ENCODE measurements at regions not wholly inside any gene's neighbourhood (a gene's known extent, or its start where the extent isn't known, plus 50 kb on each side); places are given as distances from the start of the nearest gene placed in this dataset.
A peak's percentile ranks its signal among the peaks of the same experiment; 100 is the strongest.

GRCh38 chr17:68101075-68101986 lies 65.8 kb downstream of the KPNA2 start (continued):
- TF ChIP-seq PAXIP1 (CRISPR knock-in tag; conservative IDR thresholded peaks at IDR 0.05), result peak; percentile 75
- no peak for TF ChIP-seq ATM (IDR thresholded peaks at IDR 0.05; ENCODE audit: borderline replicate concordance)
- 0 out of 2 replicates have a peak, but pooled peaks have one; percentile 4 for TF ChIP-seq ZNF646 (CRISPR knock-in tag; IDR thresholded peaks at IDR 0.05)
- peak; percentile 67; the same call in 1 of the 2 replicates for TF ChIP-seq ZNF629 (CRISPR knock-in tag; conservative IDR thresholded peaks at IDR 0.05)
- TF ChIP-seq, protein P1, sequence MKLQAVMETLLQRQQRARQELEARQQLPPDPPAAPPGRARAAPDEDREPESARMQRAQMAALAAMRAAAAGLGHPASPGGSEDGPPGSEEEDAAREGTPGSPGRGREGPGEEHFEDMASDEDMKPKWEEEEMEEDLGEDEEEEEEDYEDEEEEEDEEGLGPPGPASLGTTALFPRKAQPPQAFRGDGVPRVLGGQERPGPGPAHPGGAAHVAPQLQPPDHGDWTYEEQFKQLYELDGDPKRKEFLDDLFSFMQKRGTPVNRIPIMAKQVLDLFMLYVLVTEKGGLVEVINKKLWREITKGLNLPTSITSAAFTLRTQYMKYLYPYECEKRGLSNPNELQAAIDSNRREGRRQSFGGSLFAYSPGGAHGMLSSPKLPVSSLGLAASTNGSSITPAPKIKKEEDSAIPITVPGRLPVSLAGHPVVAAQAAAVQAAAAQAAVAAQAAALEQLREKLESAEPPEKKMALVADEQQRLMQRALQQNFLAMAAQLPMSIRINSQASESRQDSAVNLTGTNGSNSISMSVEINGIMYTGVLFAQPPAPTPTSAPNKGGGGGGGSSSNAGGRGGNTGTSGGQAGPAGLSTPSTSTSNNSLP (IDR thresholded peaks at IDR 0.05; ENCODE audit: low read depth, low read length), result no peak
- TF ChIP-seq ZNF280D (CRISPR knock-in tag; IDR thresholded peaks at IDR 0.05), result peak; percentile 68; the same call in 1 of the 2 replicates
- TF ChIP-seq, protein P2, sequence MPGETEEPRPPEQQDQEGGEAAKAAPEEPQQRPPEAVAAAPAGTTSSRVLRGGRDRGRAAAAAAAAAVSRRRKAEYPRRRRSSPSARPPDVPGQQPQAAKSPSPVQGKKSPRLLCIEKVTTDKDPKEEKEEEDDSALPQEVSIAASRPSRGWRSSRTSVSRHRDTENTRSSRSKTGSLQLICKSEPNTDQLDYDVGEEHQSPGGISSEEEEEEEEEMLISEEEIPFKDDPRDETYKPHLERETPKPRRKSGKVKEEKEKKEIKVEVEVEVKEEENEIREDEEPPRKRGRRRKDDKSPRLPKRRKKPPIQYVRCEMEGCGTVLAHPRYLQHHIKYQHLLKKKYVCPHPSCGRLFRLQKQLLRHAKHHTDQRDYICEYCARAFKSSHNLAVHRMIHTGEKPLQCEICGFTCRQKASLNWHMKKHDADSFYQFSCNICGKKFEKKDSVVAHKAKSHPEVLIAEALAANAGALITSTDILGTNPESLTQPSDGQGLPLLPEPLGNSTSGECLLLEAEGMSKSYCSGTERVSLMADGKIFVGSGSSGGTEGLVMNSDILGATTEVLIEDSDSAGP (CRISPR knock-in tag; IDR thresholded peaks at IDR 0.05; ENCODE audit: borderline replicate concordance), result peak; percentile 49; the same call in 1 of the 2 replicates

Measured in HepG2 (cell line).